BJ (cell line): ENCODE measurements at regions not wholly inside any gene's neighbourhood (a gene's known extent, or its start where the extent isn't known, plus 50 kb on each side); places are given as distances from the start of the nearest gene placed in this dataset.

ENCODE experiments used
- CTCF ChIA-PET: fragments of 350-600 bp; formaldehyde crosslinking; extraction: SDS; loops from one replicate; lab custom pipeline; 2021; ENCODE audit warnings: antibody characterized with exemption, inconsistent platforms; lab: Yijun Ruan, JAX
- POLR2A ChIA-PET: fragments of 300-600 bp; sonication (Branson Sonifier 250); formaldehyde crosslinking; extraction: SDS; loops from one replicate; lab custom pipeline; 2021; ENCODE audit warnings: antibody characterized with exemption; lab: Charles Lee
- DNase-seq: peaks from one replicate; pipeline ENCODE4 v3.0.0-alpha.2; 2011; ENCODE audit warnings: low read depth
- H3K27me3 ChIP-seq: 2 replicates; pipeline ENCODE4 v1.6.0; 2011; ENCODE audit warnings: low read length; ENCODE audit not compliant: control insufficient read depth, insufficient read depth
- H3K36me3 ChIP-seq: 2 replicates; pipeline ENCODE4 v1.5.1; 2011; ENCODE audit warnings: low read length; ENCODE audit not compliant: control insufficient read depth, insufficient read depth
- H3K4me3 ChIP-seq: 2 replicates; pipeline ENCODE4 v1.5.1; 2011; ENCODE audit warnings: low read depth, mild to moderate bottlenecking, control low read depth, low read length
- CTCF ChIP-seq: IDR thresholded peaks from 2 replicates; pipeline ENCODE4 v1.5.1; 2011; ENCODE audit warnings: low read depth, mild to moderate bottlenecking, control low read depth, inconsistent platforms, low read length, moderate library complexity; ENCODE audit not compliant: insufficient read depth

GRCh38 chr4:13092702-13093101 lies 391.4 kb downstream of the RAB28 start:
- CTCF ChIA-PET = interaction anchor here (0.6 kb wide), 1 partner anchor 27 kb away, joined by 3 read pairs; no protein-coding TSS in a partner anchor
- DNase-seq = no peak
- H3K27me3 ChIP-seq = no peaks in the 10 kb centered on the region
- H3K36me3 ChIP-seq = no peaks in the 10 kb centered on the region
- H3K4me3 ChIP-seq = no peak overlapping the region
- TF ChIP-seq CTCF = no peak
- POLR2A ChIA-PET = no interaction called here

GRCh38 chr4:13089659-13089998 lies 394.5 kb downstream of the RAB28 start:
- POLR2A ChIA-PET = no interaction called here
- CTCF ChIA-PET = no interaction called here
- no peaks in the 10 kb centered on the region for H3K27me3 ChIP-seq
- no peak for DNase-seq
- no peaks in the 10 kb centered on the region for H3K36me3 ChIP-seq
- TF ChIP-seq CTCF = no peak
- H3K4me3 ChIP-seq = no peak overlapping the region

- no peaks in the 10 kb centered on the region for H3K27me3 ChIP-seq
- no peak for TF ChIP-seq CTCF
- H3K36me3 ChIP-seq = no peaks in the 10 kb centered on the region
- H3K4me3 ChIP-seq = no peak overlapping the region
- ChIA-PET POLR2A (no interaction called here), CTCF (no interaction called here)
- no peak for DNase-seq
Observed at GRCh38 chr4:13088726-13089658, 395.1 kb downstream of the RAB28 start.

- ChIA-PET POLR2A (no interaction called here), CTCF (no interaction called here)
- Histone ChIP-seq H3K4me3 (no peak overlapping the region), H3K27me3 (no peaks in the 10 kb centered on the region), H3K36me3 (no peaks in the 10 kb centered on the region)
- DNase-seq = no peak
- no peak for TF ChIP-seq CTCF
Observed at GRCh38 chr4:13087041-13087440, 397.1 kb downstream of the RAB28 start.

- Histone ChIP-seq H3K4me3 (no peak overlapping the region), H3K36me3 (no peaks in the 10 kb centered on the region), H3K27me3 (no peaks in the 10 kb centered on the region)
- ChIA-PET POLR2A (no interaction called here), CTCF (no interaction called here)
- no peak for TF ChIP-seq CTCF
- no peak for DNase-seq
Observed at GRCh38 chr4:13084210-13084609, 399.9 kb downstream of the RAB28 start.
